Astrocyte (in vitro differentiated cells and primary cell): ENCODE measurements at regions not wholly inside any gene's neighbourhood (a gene's known extent, or its start where the extent isn't known, plus 50 kb on each side); places are given as distances from the start of the nearest gene placed in this dataset.

Experiments
- DNase-seq: peaks from one replicate; pipeline ENCODE4 v3.0.0-alpha.2; 2010; ENCODE audit warnings: low read depth
- FAIRE-seq: peaks from 2 replicates; lab custom pipeline; 2011; peaks lifted over from hg19 to GRCh38; lab: Jason Lieb, UNC
- H2AFZ ChIP-seq: 2 replicates; pipeline ENCODE4 v1.6.0; 2012; ENCODE audit warnings: low read depth, low read length, inconsistent platforms
- H3K27ac ChIP-seq: 2 replicates; pipeline ENCODE4 v1.5.1; 2011; ENCODE audit warnings: low read depth, low read length, inconsistent platforms
- H3K27me3 ChIP-seq: 2 replicates; pipeline ENCODE4 v1.6.0; 2011; ENCODE audit warnings: low read length, inconsistent platforms; ENCODE audit not compliant: insufficient read depth
- H3K36me3 ChIP-seq: 2 replicates; pipeline ENCODE4 v1.5.1; 2011; ENCODE audit warnings: low read length, inconsistent platforms; ENCODE audit not compliant: insufficient read depth
- H3K4me1 ChIP-seq: 2 replicates; pipeline ENCODE4 v1.5.1; 2011; ENCODE audit warnings: low read length, inconsistent platforms; ENCODE audit not compliant: insufficient read depth
- H3K4me2 ChIP-seq: 2 replicates; pipeline ENCODE4 v1.6.0; 2012; ENCODE audit warnings: low read length, inconsistent platforms
- H3K4me3 ChIP-seq: 2 replicates; pipeline ENCODE4 v1.5.1; 2011; ENCODE audit warnings: low read depth, mild to moderate bottlenecking, low read length, inconsistent platforms; ENCODE audit not compliant: insufficient read depth
- H3K79me2 ChIP-seq: 2 replicates; pipeline ENCODE4 v1.6.0; 2012; ENCODE audit warnings: mild to moderate bottlenecking, low read length, inconsistent platforms; ENCODE audit not compliant: insufficient read depth
- H3K9ac ChIP-seq: 2 replicates; pipeline ENCODE4 v1.6.0; 2012; ENCODE audit warnings: mild to moderate bottlenecking, low read length, inconsistent platforms
- H3K9me3 ChIP-seq: 2 replicates; pipeline ENCODE4 v1.5.1; 2012; ENCODE audit warnings: low read depth, mild to moderate bottlenecking, low read length, inconsistent platforms; ENCODE audit not compliant: insufficient read depth
- H4K20me1 ChIP-seq: 2 replicates; pipeline ENCODE4 v1.6.0; 2012; ENCODE audit warnings: low read length, inconsistent platforms; ENCODE audit not compliant: insufficient read depth
- H3K27ac Mint-ChIP-seq: one replicate; pipeline ENCODE4 v1.8.0; 2021; ENCODE audit warnings: mild to moderate bottlenecking, mixed read lengths; ENCODE audit not compliant: unreplicated experiment
- H3K27me3 Mint-ChIP-seq: one replicate; pipeline ENCODE4 v1.8.0; 2021; ENCODE audit warnings: low read depth, mixed read lengths; ENCODE audit not compliant: unreplicated experiment
- H3K36me3 Mint-ChIP-seq: one replicate; pipeline ENCODE4 v1.8.0; 2021; ENCODE audit warnings: low read depth, mixed read lengths; ENCODE audit not compliant: unreplicated experiment
- H3K4me1 Mint-ChIP-seq: one replicate; pipeline ENCODE4 v1.8.0; 2021; ENCODE audit warnings: low read depth, mixed read lengths; ENCODE audit not compliant: unreplicated experiment
- H3K4me3 Mint-ChIP-seq: one replicate; pipeline ENCODE4 v1.8.0; 2021; ENCODE audit warnings: mild to moderate bottlenecking, moderate library complexity, mixed read lengths; ENCODE audit not compliant: unreplicated experiment
- H3K9me3 Mint-ChIP-seq: one replicate; pipeline ENCODE4 v1.8.0; 2021; ENCODE audit warnings: mild to moderate bottlenecking, mixed read lengths; ENCODE audit not compliant: unreplicated experiment
- EZH2 ChIP-seq: IDR thresholded peaks from 2 replicates; pipeline ENCODE4 v1.6.1; 2012; ENCODE audit warnings: mild to moderate bottlenecking, low read length, inconsistent platforms; ENCODE audit not compliant: insufficient read depth
- TF ChIP-seq, protein P1 (sequence below): IDR thresholded peaks from 2 replicates; pipeline ENCODE4 v1.5.1; 2011; ENCODE audit warnings: low read depth, mild to moderate bottlenecking, inconsistent platforms, low read length, moderate library complexity; ENCODE audit not compliant: insufficient read depth

DNA sequence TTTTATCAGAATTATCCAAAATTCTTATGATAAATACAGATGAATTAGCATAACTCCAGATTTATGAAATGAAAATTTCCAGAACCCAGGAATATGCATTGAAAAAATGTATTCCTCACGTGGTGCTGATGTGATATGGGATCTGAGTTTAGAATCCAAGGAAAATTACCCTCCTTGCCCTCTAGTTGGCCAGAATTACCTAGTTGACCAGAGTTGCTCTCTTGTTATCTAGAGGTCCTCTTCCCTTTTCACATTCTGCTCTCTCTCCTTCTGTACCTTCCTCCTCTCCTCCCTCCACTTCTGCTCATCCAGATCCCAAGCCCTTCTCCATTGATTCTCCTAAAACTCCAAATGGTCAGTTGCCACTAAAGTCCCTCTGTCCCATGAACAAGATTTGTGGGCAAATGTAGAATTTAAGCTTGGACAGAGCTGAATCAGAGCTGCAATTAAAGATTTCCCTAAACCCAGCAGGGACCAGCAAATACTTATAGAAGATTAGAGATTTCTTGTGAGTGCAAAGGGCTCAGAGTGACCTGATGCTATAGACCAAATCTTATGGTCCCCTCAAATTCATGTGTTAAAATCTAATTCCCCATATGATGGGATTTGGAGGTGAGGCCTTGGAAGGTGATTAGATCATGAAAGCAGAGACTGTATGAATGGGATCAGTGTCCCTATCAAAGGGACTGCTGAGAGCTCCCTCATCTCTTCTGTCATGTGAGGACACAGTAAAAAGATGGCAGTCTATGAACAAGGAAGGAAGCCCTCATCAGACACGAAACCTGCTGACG is 103.2 kb upstream of the IGLL5 start:
- H3K27ac Mint-ChIP-seq: no peak overlapping the region
- Histone ChIP-seq H3K9me3 (no peaks in the 10 kb centered on the region), H3K4me1 (no peaks in the 10 kb centered on the region), H3K4me2 (no peak overlapping the region), H4K20me1 (no peaks in the 10 kb centered on the region), H3K27ac (no peak overlapping the region), H3K36me3 (no peaks in the 10 kb centered on the region), H3K79me2 (no peaks in the 10 kb centered on the region), H3K4me3 (no peak overlapping the region), H3K9ac (no peak overlapping the region), H3K27me3 (peaks cover 9% of the 10 kb centered on the region), H2AFZ (no peak overlapping the region)
- TF ChIP-seq, protein P1, sequence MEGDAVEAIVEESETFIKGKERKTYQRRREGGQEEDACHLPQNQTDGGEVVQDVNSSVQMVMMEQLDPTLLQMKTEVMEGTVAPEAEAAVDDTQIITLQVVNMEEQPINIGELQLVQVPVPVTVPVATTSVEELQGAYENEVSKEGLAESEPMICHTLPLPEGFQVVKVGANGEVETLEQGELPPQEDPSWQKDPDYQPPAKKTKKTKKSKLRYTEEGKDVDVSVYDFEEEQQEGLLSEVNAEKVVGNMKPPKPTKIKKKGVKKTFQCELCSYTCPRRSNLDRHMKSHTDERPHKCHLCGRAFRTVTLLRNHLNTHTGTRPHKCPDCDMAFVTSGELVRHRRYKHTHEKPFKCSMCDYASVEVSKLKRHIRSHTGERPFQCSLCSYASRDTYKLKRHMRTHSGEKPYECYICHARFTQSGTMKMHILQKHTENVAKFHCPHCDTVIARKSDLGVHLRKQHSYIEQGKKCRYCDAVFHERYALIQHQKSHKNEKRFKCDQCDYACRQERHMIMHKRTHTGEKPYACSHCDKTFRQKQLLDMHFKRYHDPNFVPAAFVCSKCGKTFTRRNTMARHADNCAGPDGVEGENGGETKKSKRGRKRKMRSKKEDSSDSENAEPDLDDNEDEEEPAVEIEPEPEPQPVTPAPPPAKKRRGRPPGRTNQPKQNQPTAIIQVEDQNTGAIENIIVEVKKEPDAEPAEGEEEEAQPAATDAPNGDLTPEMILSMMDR: no peak
- TF ChIP-seq EZH2: no peak
- DNase-seq (no peak), FAIRE-seq (no peak)
- no peak overlapping the region for H3K4me3 Mint-ChIP-seq
- no peaks in the 10 kb centered on the region for H3K36me3 Mint-ChIP-seq
- H3K9me3 Mint-ChIP-seq: no peaks in the 10 kb centered on the region
- H3K27me3 Mint-ChIP-seq: peaks cover 35% of the 10 kb centered on the region
- no peaks in the 10 kb centered on the region for H3K4me1 Mint-ChIP-seq

DNA sequence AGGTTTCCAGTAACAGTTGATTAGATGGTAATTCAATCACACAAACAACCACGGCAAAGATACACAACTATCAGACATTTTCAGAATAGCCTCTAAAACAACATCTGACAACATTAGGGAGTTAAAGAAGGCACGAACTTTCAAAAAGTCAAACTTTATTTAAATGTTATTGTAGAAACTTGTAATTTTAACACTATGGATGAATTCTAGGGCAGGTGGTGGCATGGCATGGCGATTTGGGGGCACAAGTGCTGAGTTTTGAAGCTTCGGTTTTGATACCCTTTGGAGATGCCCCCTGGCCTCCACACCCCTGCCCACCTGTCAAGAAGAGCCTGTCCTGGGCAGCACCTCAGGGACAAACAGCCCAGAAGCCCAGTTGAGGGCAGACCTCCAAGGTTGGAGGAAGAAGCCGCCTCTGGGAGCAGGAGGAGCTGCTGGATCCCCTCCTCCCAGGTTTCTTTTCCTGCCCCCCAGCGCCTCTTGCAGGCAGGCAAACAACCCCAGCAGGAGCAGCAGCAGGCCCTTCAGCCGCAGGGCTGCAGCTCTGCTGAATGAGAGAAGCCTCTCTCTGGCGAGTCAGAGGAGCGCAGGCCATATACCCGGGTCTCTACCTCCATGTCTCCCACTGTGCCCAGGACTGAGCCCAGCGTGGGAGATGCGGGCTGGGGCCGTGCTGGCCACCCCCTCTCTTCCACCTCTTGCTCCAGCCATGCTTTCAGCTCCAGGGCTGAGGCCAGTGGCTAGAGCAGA is 102.1 kb upstream of the IGLL5 start:
- no peak overlapping the region for H3K4me3 Mint-ChIP-seq
- no peak overlapping the region for H3K4me2 ChIP-seq
- no peaks in the 10 kb centered on the region for H3K4me1 Mint-ChIP-seq
- no peaks in the 10 kb centered on the region for H3K9me3 ChIP-seq
- H3K27me3 Mint-ChIP-seq: peaks cover 45% of the 10 kb centered on the region
- H3K4me3 ChIP-seq: no peak overlapping the region
- no peaks in the 10 kb centered on the region for H3K36me3 ChIP-seq
- no peaks in the 10 kb centered on the region for H3K79me2 ChIP-seq
- peaks cover 9% of the 10 kb centered on the region for H3K27me3 ChIP-seq
- no peaks in the 10 kb centered on the region for H4K20me1 ChIP-seq
- H3K36me3 Mint-ChIP-seq: no peaks in the 10 kb centered on the region
- FAIRE-seq (no peak), DNase-seq (no peak)
- H3K9me3 Mint-ChIP-seq: no peaks in the 10 kb centered on the region
- no peak overlapping the region for H3K9ac ChIP-seq
- no peaks in the 10 kb centered on the region for H3K4me1 ChIP-seq
- H3K27ac Mint-ChIP-seq: no peak overlapping the region
- H2AFZ ChIP-seq: no peak overlapping the region
- H3K27ac ChIP-seq: no peak overlapping the region
- TF ChIP-seq, protein P1: no peak
- no peak for TF ChIP-seq EZH2
